ENCODE measurements at regions not wholly inside any gene's neighbourhood (a gene's known extent, or its start where the extent isn't known, plus 50 kb on each side); places are given as distances from the start of the nearest gene placed in this dataset.

DNA sequence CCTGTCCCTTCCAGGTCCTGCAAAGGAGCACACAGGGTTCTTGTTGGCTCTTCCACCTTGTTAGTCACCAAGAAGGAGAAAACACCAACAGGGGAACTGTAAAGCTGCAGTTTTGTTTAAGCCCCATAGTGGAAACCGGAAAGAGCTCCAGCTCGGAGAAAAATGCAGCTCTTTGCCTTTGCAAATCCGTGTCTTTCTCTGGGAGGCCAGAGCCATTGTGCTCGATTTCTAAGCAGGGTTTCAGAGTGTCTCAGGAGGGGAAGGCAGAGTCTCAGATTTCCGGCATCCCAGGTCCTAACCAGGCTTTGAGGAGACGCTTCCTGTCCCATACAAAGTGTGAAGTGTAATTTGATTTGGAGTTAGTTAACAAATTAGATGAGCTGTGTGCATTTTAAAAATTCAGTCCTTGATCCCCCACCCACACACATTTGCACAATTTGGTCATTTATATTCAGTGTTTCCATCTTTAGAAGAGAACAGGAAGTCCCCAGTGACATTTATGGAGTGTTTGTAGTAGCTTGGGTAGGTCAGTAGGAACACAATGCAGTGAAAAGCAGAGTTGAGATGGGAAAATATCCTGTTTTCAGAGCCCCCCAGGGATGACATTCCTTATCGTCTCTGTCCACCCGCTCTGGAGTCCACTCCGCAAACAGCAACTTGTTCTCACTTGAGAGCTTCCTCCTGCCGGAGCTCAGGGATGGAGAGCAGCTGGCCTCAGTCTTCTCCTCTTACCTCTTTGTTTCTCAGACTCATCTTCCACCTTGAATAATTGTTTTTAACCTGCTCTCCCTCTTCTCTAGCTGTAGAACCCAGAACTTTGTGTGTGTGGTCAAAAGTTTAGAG lies 331.9 kb downstream of the SEC14L1 start:
- TF ChIP-seq CTCF (conservative IDR thresholded peaks at IDR 0.05; ENCODE audit: low read depth, low read length) (no peak), EZH2phosphoT487 (IDR thresholded peaks at IDR 0.05; ENCODE audit: borderline replicate concordance, low read length) (no peak), EZH2 (IDR thresholded peaks at IDR 0.05; ENCODE audit: low read length, unreplicated experiment) (no peak)

Data from PC-3 (cell line).